CD14-positive monocyte (primary cell): ENCODE measurements at regions not wholly inside any gene's neighbourhood (a gene's known extent, or its start where the extent isn't known, plus 50 kb on each side); places are given as distances from the start of the nearest gene placed in this dataset.

Experiments
- DNase-seq, 3 donors: peaks; one replicate each; pipeline ENCODE4 v3.0.0-alpha.2; 2011 to 2022
- H2AFZ ChIP-seq: 2 replicates; pipeline ENCODE4 v1.6.0; 2012; ENCODE audit warnings: mild to moderate bottlenecking, low read depth, low read length, inconsistent platforms; ENCODE audit not compliant: insufficient read depth, poor library complexity, severe bottlenecking
- H3K27ac ChIP-seq, 2 donors: 1 replicate in 1 of 2; 2 replicates in 1 of 2; pipeline ENCODE4 v1.5.1; 2012 to 2013; ENCODE audit warnings: low read length in 2 of 2, control low read depth in 1 of 2, inconsistent platforms in 1 of 2, low read depth in 1 of 2, mild to moderate bottlenecking in 1 of 2
- H3K27me3 ChIP-seq, 2 donors: one replicate each; pipeline versions ENCODE4 v1.6.0 to v1.6.1; 2011 to 2013; ENCODE audit warnings: low read length in 2 of 2; ENCODE audit not compliant: control insufficient read depth in 2 of 2, insufficient read depth in 2 of 2
- H3K36me3 ChIP-seq, 2 donors: replicated peaks in 1 of 2; 1 replicate in 1 of 2; 2 replicates in 1 of 2; pipeline versions ENCODE4 v1.5.1 to v1.6.1; 2012 to 2013; ENCODE audit warnings: low read length in 2 of 2, control low read depth in 1 of 2, inconsistent platforms in 1 of 2, mild to moderate bottlenecking in 1 of 2; ENCODE audit not compliant: insufficient read depth in 2 of 2, control insufficient read depth in 1 of 2
- H3K4me1 ChIP-seq, 2 donors: 1 replicate in 1 of 2; 2 replicates in 1 of 2; pipeline versions ENCODE4 v1.5.1 to v1.6.1; 2012 to 2013; ENCODE audit warnings: low read length in 2 of 2, control low read depth in 1 of 2, inconsistent platforms in 1 of 2, mild to moderate bottlenecking in 1 of 2, moderate library complexity in 1 of 2; ENCODE audit not compliant: insufficient read depth in 2 of 2, control insufficient read depth in 1 of 2
- H3K4me2 ChIP-seq: replicated peaks from 2 replicates; pipeline ENCODE3; 2012; ENCODE audit warnings: low read length, moderate library complexity, mild to moderate bottlenecking; ENCODE audit not compliant: poor library complexity, severe bottlenecking; ENCODE audit errors: extremely low read depth
- H3K4me3 ChIP-seq, 3 experiments: fragments of 200-600 bp in 1 of 3; sonication (generic) in 1 of 3; replicated peaks in 1 of 3; 1 replicate in 2 of 3; 2 replicates in 1 of 3; pipeline ENCODE4 v1.5.1; 2011 to 2013; ENCODE audit warnings: low read length in 3 of 3, mild to moderate bottlenecking in 3 of 3, control low read depth in 2 of 3, low read depth in 2 of 3, inconsistent platforms in 1 of 3, moderate library complexity in 1 of 3
- H3K79me2 ChIP-seq: 2 replicates; pipeline ENCODE4 v1.6.0; 2012; ENCODE audit warnings: mild to moderate bottlenecking, control low read depth, inconsistent platforms, low read length, moderate library complexity; ENCODE audit not compliant: insufficient read depth
- H3K9ac ChIP-seq: 2 replicates; pipeline ENCODE4 v1.6.0; 2017; ENCODE audit warnings: low read length, mild to moderate bottlenecking; ENCODE audit not compliant: insufficient read depth, poor library complexity, severe bottlenecking
- H3K9me3 ChIP-seq, 2 donors: replicated peaks in 1 of 2; 1 replicate in 1 of 2; 2 replicates in 1 of 2; pipeline versions ENCODE4 v1.5.1 to v1.6.1; 2012 to 2013; ENCODE audit warnings: low read length in 2 of 2, control low read depth in 1 of 2; ENCODE audit not compliant: control insufficient read depth in 1 of 2, insufficient read depth in 1 of 2
- H4K20me1 ChIP-seq: 2 replicates; pipeline ENCODE4 v1.6.0; 2012; ENCODE audit warnings: mild to moderate bottlenecking, low read length, control low read depth, moderate library complexity; ENCODE audit not compliant: insufficient read depth
- H3K27ac Mint-ChIP-seq, 7 donors: one replicate each; pipeline ENCODE4 v1.8.0; 2020; ENCODE audit warnings: mild to moderate bottlenecking in 7 of 7, mixed read lengths in 7 of 7, moderate library complexity in 6 of 7, inconsistent platforms in 2 of 7
- H3K27me3 Mint-ChIP-seq, 3 donors: one replicate each; pipeline ENCODE4 v1.8.0; 2021 to 2022; ENCODE audit warnings: low read depth in 3 of 3, mild to moderate bottlenecking in 3 of 3, mixed read lengths in 3 of 3, moderate library complexity in 3 of 3, inconsistent platforms in 1 of 3
- H3K36me3 Mint-ChIP-seq, 2 donors: one replicate each; pipeline ENCODE4 v1.8.0; 2020; ENCODE audit warnings: mixed read lengths in 2 of 2, inconsistent platforms in 1 of 2, mild to moderate bottlenecking in 1 of 2
- H3K4me1 Mint-ChIP-seq: one replicate; pipeline ENCODE4 v1.8.0; 2020; ENCODE audit warnings: mild to moderate bottlenecking, mixed read lengths
- H3K4me3 Mint-ChIP-seq, 2 donors: one replicate each; pipeline ENCODE4 v1.8.0; 2020; ENCODE audit warnings: mild to moderate bottlenecking in 2 of 2, mixed read lengths in 2 of 2, moderate library complexity in 1 of 2
- H3K9me3 Mint-ChIP-seq, 7 donors: one replicate each; pipeline ENCODE4 v1.8.0; 2020 to 2022; ENCODE audit warnings: mixed read lengths in 7 of 7, mild to moderate bottlenecking in 6 of 7, moderate library complexity in 6 of 7, inconsistent platforms in 2 of 7
- WGBS: methylation state at CpG from one replicate; pipeline ENCODE4 v1.1.5; 2013; ENCODE audit warnings: missing lambda C conversion rate; ENCODE audit not compliant: insufficient coverage; 5-methylcytosine and 5-hydroxymethylcytosine counted together
- intact Hi-C, 2 donors: fragments of 100-400 bp; cut with micrococcal nuclease; formaldehyde crosslinking; loops; one replicate each; pipeline versions ENCODE4 v1.15.0 to v1.15.1; 2023
- TF ChIP-seq, protein P1 (sequence below): fragments of 200-600 bp; IDR thresholded peaks from one replicate; pipeline ENCODE4 v1.8.0; 2022; ENCODE audit warnings: antibody characterized with exemption, mild to moderate bottlenecking

DNA sequence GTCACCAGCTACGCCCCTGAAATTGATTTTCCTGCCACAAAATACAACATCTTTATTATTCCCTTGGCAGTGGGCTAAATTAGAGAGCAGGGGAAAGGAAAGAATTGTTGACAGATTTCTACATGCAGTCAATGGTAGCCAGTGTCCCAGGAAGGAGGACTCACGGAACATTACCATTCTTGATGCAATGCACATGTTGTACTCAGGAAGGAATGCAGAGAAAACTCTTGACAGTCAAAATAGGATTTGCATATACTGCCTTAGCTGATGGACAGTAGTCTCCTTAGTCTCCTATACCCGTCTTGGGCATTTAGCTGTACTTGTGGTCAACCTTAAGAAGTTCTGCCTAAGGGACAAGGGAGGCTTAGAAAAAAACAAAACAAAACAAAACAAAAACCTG is 158.0 kb upstream of the GYPA start:
- H3K36me3 ChIP-seq, result no peaks in the 10 kb centered on the region
- no peak overlapping the region for H3K4me2 ChIP-seq
- WGBS, result 80% methylated on average over 1 of the region's 3 CpGs
- TF ChIP-seq, protein P1, sequence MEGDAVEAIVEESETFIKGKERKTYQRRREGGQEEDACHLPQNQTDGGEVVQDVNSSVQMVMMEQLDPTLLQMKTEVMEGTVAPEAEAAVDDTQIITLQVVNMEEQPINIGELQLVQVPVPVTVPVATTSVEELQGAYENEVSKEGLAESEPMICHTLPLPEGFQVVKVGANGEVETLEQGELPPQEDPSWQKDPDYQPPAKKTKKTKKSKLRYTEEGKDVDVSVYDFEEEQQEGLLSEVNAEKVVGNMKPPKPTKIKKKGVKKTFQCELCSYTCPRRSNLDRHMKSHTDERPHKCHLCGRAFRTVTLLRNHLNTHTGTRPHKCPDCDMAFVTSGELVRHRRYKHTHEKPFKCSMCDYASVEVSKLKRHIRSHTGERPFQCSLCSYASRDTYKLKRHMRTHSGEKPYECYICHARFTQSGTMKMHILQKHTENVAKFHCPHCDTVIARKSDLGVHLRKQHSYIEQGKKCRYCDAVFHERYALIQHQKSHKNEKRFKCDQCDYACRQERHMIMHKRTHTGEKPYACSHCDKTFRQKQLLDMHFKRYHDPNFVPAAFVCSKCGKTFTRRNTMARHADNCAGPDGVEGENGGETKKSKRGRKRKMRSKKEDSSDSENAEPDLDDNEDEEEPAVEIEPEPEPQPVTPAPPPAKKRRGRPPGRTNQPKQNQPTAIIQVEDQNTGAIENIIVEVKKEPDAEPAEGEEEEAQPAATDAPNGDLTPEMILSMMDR, result no peak
- Mint-ChIP-seq H3K27me3 (peaks cover 0 to 3% (median 0%) of the 10 kb centered on the region in 3 donors), H3K4me3 (no peak overlapping the region), H3K4me1 (no peaks in the 10 kb centered on the region), H3K9me3 (peaks cover 0 to 2% (median 0%) of the 10 kb centered on the region in 7 donors), H3K36me3 (no peaks in the 10 kb centered on the region), H3K27ac (no peak overlapping the region)
- H3K79me2 ChIP-seq, result no peaks in the 10 kb centered on the region
- H3K27me3 ChIP-seq, result no peaks in the 10 kb centered on the region
- no peak overlapping the region for H3K27ac ChIP-seq
- no peak overlapping the region for H2AFZ ChIP-seq
- no peak overlapping the region for H3K9ac ChIP-seq
- intact Hi-C loops, result no loop called here
- no peak overlapping the region for H3K4me3 ChIP-seq
- no peaks in the 10 kb centered on the region for H3K9me3 ChIP-seq
- no peaks in the 10 kb centered on the region for H3K4me1 ChIP-seq
- DNase-seq, result no peak
- no peaks in the 10 kb centered on the region for H4K20me1 ChIP-seq

DNA sequence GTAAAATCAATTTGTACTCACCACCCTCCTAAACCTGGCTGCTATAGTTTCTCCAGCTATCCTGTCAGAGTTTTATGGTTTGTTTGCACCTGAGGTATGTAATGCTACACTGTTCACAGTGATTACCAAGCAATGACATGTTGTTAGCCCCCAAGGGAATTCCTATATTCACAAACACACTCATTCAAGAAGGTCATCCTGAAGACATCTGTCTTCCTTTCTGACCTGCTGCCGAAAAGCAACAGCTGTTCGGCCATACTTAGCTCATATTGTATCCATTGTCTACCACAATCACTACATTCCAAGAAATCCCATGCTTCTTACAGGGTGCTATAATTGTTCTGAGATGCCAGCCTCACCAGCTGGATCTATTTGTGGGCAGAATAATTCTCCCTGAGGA is 160.1 kb upstream of the GYPA start:
- H3K27ac ChIP-seq, result no peak overlapping the region
- H3K27me3 ChIP-seq, result no peaks in the 10 kb centered on the region
- DNase-seq, result no peak
- H3K4me1 ChIP-seq, result no peaks in the 10 kb centered on the region
- H2AFZ ChIP-seq, result no peak overlapping the region
- H3K36me3 Mint-ChIP-seq, result no peaks in the 10 kb centered on the region
- H3K79me2 ChIP-seq, result no peaks in the 10 kb centered on the region
- no peaks in the 10 kb centered on the region for H4K20me1 ChIP-seq
- H3K4me2 ChIP-seq, result no peak overlapping the region
- H3K36me3 ChIP-seq, result no peaks in the 10 kb centered on the region
- H3K9me3 ChIP-seq, result no peaks in the 10 kb centered on the region
- intact Hi-C loops, result no loop called here
- H3K4me3 ChIP-seq, result no peak overlapping the region
- H3K4me3 Mint-ChIP-seq, result no peak overlapping the region
- peaks cover 0 to 3% (median 0%) of the 10 kb centered on the region in 3 donors for H3K27me3 Mint-ChIP-seq
- no CpG with 5 or more reads among the region's 2 CpGs for WGBS
- H3K4me1 Mint-ChIP-seq, result no peaks in the 10 kb centered on the region
- no peak overlapping the region for H3K9ac ChIP-seq
- H3K9me3 Mint-ChIP-seq, result peaks cover 0 to 2% (median 0%) of the 10 kb centered on the region in 7 donors
- TF ChIP-seq, protein P1, result no peak
- no peak overlapping the region for H3K27ac Mint-ChIP-seq
